WTC11 (cell line): ENCODE measurements at regions not wholly inside any gene's neighbourhood (a gene's known extent, or its start where the extent isn't known, plus 50 kb on each side); places are given as distances from the start of the nearest gene placed in this dataset.

ENCODE experiments used
- ATAC-seq: fragments of 200-7000 bp; cut with Tn5 transposase; 2 replicates; pipeline ENCODE4 v1.10.0; 2021; ENCODE audit warnings: mild to moderate bottlenecking, moderate library complexity
- CTCF ChIA-PET: fragments of 300-600 bp; sonication (Branson Sonifier 250); formaldehyde crosslinking; loops from one replicate; lab custom pipeline; 2021; ENCODE audit warnings: antibody characterized with exemption; lab: Charles Lee
- POLR2A ChIA-PET: fragments of 350-600 bp; sonication (Branson Sonifier 250); formaldehyde crosslinking; loops from one replicate; lab custom pipeline; 2021; ENCODE audit warnings: antibody characterized with exemption; lab: Charles Lee
- DNase-seq: peaks from one replicate; pipeline ENCODE4 v3.0.0; 2021; ENCODE audit warnings: low spot score
- H3K27ac Mint-ChIP-seq: 2 replicates; pipeline ENCODE4 v1.8.0; 2021; ENCODE audit warnings: mixed read lengths
- H3K27me3 Mint-ChIP-seq: 2 replicates; pipeline ENCODE4 v1.8.0; 2021; ENCODE audit warnings: low read depth, mild to moderate bottlenecking, moderate library complexity, mixed read lengths
- H3K36me3 Mint-ChIP-seq: 2 replicates; pipeline ENCODE4 v1.8.0; 2021; ENCODE audit warnings: mixed read lengths
- H3K4me1 Mint-ChIP-seq: 2 replicates; pipeline ENCODE4 v1.8.0; 2022; ENCODE audit warnings: mixed read lengths
- H3K4me3 Mint-ChIP-seq: 2 replicates; pipeline ENCODE4 v1.8.0; 2021; ENCODE audit warnings: mild to moderate bottlenecking, moderate library complexity, mixed read lengths
- H3K9me3 Mint-ChIP-seq: 2 replicates; pipeline ENCODE4 v1.8.0; 2021; ENCODE audit warnings: mixed read lengths
- AFF4 ChIP-seq: sonication (generic); formaldehyde crosslinking; IDR thresholded peaks from 2 replicates; pipeline ENCODE4 v1.8.1; 2023; ENCODE audit warnings: mild to moderate bottlenecking, missing genetic modification reagents, borderline replicate concordance
- CREM ChIP-seq: sonication (generic); formaldehyde crosslinking; IDR thresholded peaks from 2 replicates; pipeline ENCODE4 v1.8.1; 2022; ENCODE audit warnings: mild to moderate bottlenecking, missing genetic modification reagents, moderate library complexity
- E2F4 ChIP-seq: sonication (generic); formaldehyde crosslinking; IDR thresholded peaks from 2 replicates; pipeline ENCODE4 v1.8.1; 2022; ENCODE audit warnings: low read depth, mild to moderate bottlenecking, moderate library complexity, missing genetic modification reagents, borderline replicate concordance
- ERG ChIP-seq: fragments of 250-450 bp; sonication (Bioruptor Pico); IDR thresholded peaks from 2 replicates; pipeline ENCODE4 v1.8.0; 2021; ENCODE audit warnings: mild to moderate bottlenecking
- ESRRA ChIP-seq: sonication (generic); formaldehyde crosslinking; IDR thresholded peaks from 2 replicates; pipeline ENCODE4 v1.8.1; 2022; ENCODE audit warnings: mild to moderate bottlenecking, missing genetic modification reagents, borderline replicate concordance
- GRHL2 ChIP-seq: fragments of 250-450 bp; sonication (Bioruptor Pico); IDR thresholded peaks from 2 replicates; pipeline ENCODE4 v1.8.0; 2022; ENCODE audit warnings: mild to moderate bottlenecking, moderate library complexity; ENCODE audit not compliant: insufficient replicate concordance, severe bottlenecking
- HMGA2 ChIP-seq: fragments of 250-450 bp; sonication (Bioruptor Pico); IDR thresholded peaks from 2 replicates; pipeline ENCODE4 v1.4.0; 2021; ENCODE audit warnings: mild to moderate bottlenecking, moderate library complexity
- NFYB ChIP-seq: sonication (generic); formaldehyde crosslinking; conservative IDR thresholded peaks from 2 replicates; pipeline ENCODE4 v1.8.0; 2022; ENCODE audit warnings: low read depth, missing genetic modification reagents
- NR3C1 ChIP-seq: sonication (generic); formaldehyde crosslinking; conservative IDR thresholded peaks from 2 replicates; pipeline ENCODE4 v1.8.1; 2023; ENCODE audit warnings: low read depth, mild to moderate bottlenecking, missing genetic modification reagents
- PRDM15 ChIP-seq: sonication (generic); formaldehyde crosslinking; IDR thresholded peaks from 2 replicates; pipeline ENCODE4 v1.8.0; 2022; ENCODE audit warnings: missing genetic modification reagents
- SP1 ChIP-seq: sonication (generic); formaldehyde crosslinking; conservative IDR thresholded peaks from 2 replicates; pipeline ENCODE4 v1.8.1; 2022; ENCODE audit warnings: missing genetic modification reagents
- TCF7 ChIP-seq: sonication (generic); formaldehyde crosslinking; IDR thresholded peaks from 2 replicates; pipeline ENCODE4 v1.8.0; 2022; ENCODE audit warnings: mild to moderate bottlenecking, low read depth, missing genetic modification reagents, moderate library complexity
- ZNF138 ChIP-seq: sonication (generic); formaldehyde crosslinking; conservative IDR thresholded peaks from 2 replicates; pipeline ENCODE4 v1.8.1; 2022; ENCODE audit warnings: mild to moderate bottlenecking, moderate library complexity, missing genetic modification reagents
- ZNF219 ChIP-seq: sonication (generic); formaldehyde crosslinking; IDR thresholded peaks from 2 replicates; pipeline ENCODE4 v1.8.0; 2023; ENCODE audit warnings: missing genetic modification reagents, mild to moderate bottlenecking, borderline replicate concordance
- ZNF232 ChIP-seq: sonication (generic); formaldehyde crosslinking; IDR thresholded peaks from 2 replicates; pipeline ENCODE4 v1.8.0; 2022; ENCODE audit warnings: mild to moderate bottlenecking, missing genetic modification reagents
- TF ChIP-seq, protein P1 (sequence below): fragments of 250-450 bp; sonication (Bioruptor Pico); conservative IDR thresholded peaks from 2 replicates; pipeline ENCODE4 v1.9.0; 2021; ENCODE audit warnings: mild to moderate bottlenecking
- TF ChIP-seq, protein P2 (sequence below): sonication (generic); formaldehyde crosslinking; IDR thresholded peaks from 2 replicates; pipeline ENCODE4 v1.8.1; 2023; ENCODE audit warnings: mild to moderate bottlenecking, missing genetic modification reagents, moderate library complexity

DNA sequence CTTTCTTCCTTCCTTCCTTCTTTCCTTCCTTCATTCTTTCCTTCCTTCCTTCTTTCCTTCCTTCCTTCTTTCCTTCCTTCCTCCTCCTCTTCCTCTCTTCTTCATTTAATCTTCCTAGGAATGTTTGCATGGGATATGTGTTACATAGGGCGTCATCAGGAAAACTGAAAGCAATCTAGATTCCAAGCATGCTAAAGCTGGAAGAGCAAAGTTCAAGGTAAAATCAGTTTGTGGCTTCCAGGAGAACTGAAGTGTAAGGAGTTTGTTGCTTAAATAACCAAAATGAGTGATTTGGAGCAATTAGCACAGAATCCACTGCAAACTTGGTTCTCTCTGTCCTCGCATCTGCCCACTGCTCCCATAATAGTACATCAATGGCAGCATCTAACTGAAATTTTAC lies 716.2 kb downstream of the GBE1 start:
- Mint-ChIP-seq H3K27ac (no peak overlapping the region), H3K4me1 (no peaks in the 10 kb centered on the region), H3K4me3 (no peak overlapping the region), H3K27me3 (no peaks in the 10 kb centered on the region), H3K9me3 (no peaks in the 10 kb centered on the region), H3K36me3 (no peaks in the 10 kb centered on the region)
- no peak for DNase-seq
- ChIA-PET POLR2A (no interaction called here), CTCF (no interaction called here)
- TF ChIP-seq NR3C1 (CRISPR knock-in tag): no peak
- TF ChIP-seq PRDM15 (CRISPR knock-in tag): no peak
- no peak for TF ChIP-seq E2F4 (CRISPR knock-in tag)
- no peak for TF ChIP-seq ZNF219 (CRISPR knock-in tag)
- no peak for TF ChIP-seq ZNF232 (CRISPR knock-in tag)
- no peak for TF ChIP-seq CREM (CRISPR knock-in tag)
- no peak for TF ChIP-seq ERG (CRISPR knock-in tag)
- no peak for TF ChIP-seq SP1 (CRISPR knock-in tag)
- TF ChIP-seq, protein P1, sequence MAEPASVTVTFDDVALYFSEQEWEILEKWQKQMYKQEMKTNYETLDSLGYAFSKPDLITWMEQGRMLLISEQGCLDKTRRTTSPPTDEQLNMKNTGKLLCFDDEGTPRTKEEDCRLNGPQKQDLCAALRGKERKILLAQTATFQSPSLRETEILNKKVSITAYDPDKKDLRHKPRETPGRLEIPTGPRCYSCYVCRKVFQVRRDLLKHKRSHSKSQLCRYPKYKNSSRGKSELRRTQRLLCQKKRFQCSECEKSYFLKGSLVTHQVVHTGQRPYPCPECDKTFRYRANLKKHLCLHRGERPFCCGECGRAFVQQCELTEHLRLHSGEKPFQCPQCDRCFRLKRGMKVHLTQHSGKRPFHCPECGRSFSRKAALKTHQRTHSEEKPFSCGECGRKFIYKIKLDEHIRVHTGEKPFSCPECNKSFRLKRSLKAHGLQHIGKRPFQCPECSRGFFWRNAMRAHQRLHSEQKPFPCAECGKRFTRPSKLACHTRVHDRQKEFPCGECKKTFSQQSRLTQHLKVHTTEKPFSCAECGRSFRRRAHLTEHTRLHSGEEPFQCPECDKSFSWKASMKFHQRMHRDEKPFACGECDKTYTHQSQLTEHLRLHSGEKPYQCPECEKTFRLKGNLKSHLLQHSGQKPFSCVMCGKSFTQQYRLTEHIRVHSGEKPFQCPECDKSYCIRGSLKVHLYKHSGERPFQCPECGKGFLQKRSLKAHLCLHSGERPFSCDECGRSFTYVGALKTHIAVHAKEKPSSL (CRISPR knock-in tag): no peak
- TF ChIP-seq HMGA2 (CRISPR knock-in tag): no peak
- TF ChIP-seq, protein P2, sequence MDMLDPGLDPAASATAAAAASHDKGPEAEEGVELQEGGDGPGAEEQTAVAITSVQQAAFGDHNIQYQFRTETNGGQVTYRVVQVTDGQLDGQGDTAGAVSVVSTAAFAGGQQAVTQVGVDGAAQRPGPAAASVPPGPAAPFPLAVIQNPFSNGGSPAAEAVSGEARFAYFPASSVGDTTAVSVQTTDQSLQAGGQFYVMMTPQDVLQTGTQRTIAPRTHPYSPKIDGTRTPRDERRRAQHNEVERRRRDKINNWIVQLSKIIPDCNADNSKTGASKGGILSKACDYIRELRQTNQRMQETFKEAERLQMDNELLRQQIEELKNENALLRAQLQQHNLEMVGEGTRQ (CRISPR knock-in tag): no peak
- TF ChIP-seq TCF7 (CRISPR knock-in tag): no peak
- TF ChIP-seq NFYB (CRISPR knock-in tag): no peak
- TF ChIP-seq GRHL2: no peak
- no peak for ATAC-seq

GRCh38 chr3:81043660-81044199 lies 717.7 kb downstream of the GBE1 start:
- CTCF ChIA-PET: no interaction called here
- Mint-ChIP-seq H3K9me3 (no peaks in the 10 kb centered on the region), H3K36me3 (no peaks in the 10 kb centered on the region), H3K27ac (no peak overlapping the region), H3K4me1 (no peaks in the 10 kb centered on the region), H3K27me3 (no peaks in the 10 kb centered on the region), H3K4me3 (no peak overlapping the region)
- DNase-seq: no peak
- POLR2A ChIA-PET: no interaction called here
- TF ChIP-seq AFF4 (CRISPR knock-in tag) (no peak), ESRRA (CRISPR knock-in tag) (no peak), ZNF138 (CRISPR knock-in tag) (no peak)
- ATAC-seq: no peak
